SK-N-SH (cell line): ENCODE measurements at regions not wholly inside any gene's neighbourhood (a gene's known extent, or its start where the extent isn't known, plus 50 kb on each side); places are given as distances from the start of the nearest gene placed in this dataset.

Source experiments
- CTCF ChIA-PET: fragments of 300-600, 350-600 bp; formaldehyde crosslinking; extraction: SDS; loops from one replicate; lab custom pipeline; 2021; lab: Yijun Ruan, JAX
- POLR2A ChIA-PET: fragments of 350-600 bp; sonication (Branson Sonifier 250); formaldehyde crosslinking; extraction: SDS; loops from one replicate; lab custom pipeline; 2020; ENCODE audit warnings: antibody characterized with exemption, inconsistent platforms; lab: Yijun Ruan, JAX
- DNase-seq: peaks from one replicate; pipeline ENCODE4 v3.0.0; 2012
- H2AFZ ChIP-seq: fragments of 200-600 bp; sonication (generic); 2 replicates; pipeline ENCODE4 v1.8.1; 2016; ENCODE audit warnings: antibody characterized with exemption, mild to moderate bottlenecking, low read depth
- H3F3A ChIP-seq: fragments of 200-600 bp; sonication (generic); replicated peaks from 2 replicates; pipeline ENCODE3; 2016; ENCODE audit warnings: antibody characterized with exemption, mild to moderate bottlenecking; ENCODE audit not compliant: insufficient read depth
- H3K27ac ChIP-seq, 2 experiments: fragments of 200-500 bp in 1 of 2; fragments of 200-600 bp in 1 of 2; sonication (Bioruptor generic) in 1 of 2; sonication (generic), shearing (Covaris generic) in 1 of 2; 2 replicates each; pipeline versions ENCODE4 v1.5.1 to v1.6.1; 2014 to 2016; ENCODE audit warnings: low read depth in 2 of 2, inconsistent platforms in 1 of 2, low read length in 1 of 2, mild to moderate bottlenecking in 1 of 2, mixed read lengths in 1 of 2
- H3K27me3 ChIP-seq: fragments of 200-600 bp; sonication (generic), shearing (Covaris generic); 2 replicates; pipeline ENCODE4 v1.6.1; 2016; ENCODE audit warnings: mixed run types; ENCODE audit not compliant: insufficient read depth
- H3K36me3 ChIP-seq, 2 experiments: fragments of 200-500 bp in 1 of 2; fragments of 200-600 bp in 1 of 2; sonication (Bioruptor generic) in 1 of 2; sonication (generic) in 1 of 2; replicated peaks in 1 of 2; 2 replicates each; pipeline versions ENCODE3 to v1.5.1; 2014 to 2016; ENCODE audit warnings: low read length in 1 of 2, mild to moderate bottlenecking in 1 of 2; ENCODE audit not compliant: insufficient read depth in 2 of 2, control insufficient read depth in 1 of 2
- H3K4me1 ChIP-seq, 2 experiments: fragments of 200-500 bp in 1 of 2; fragments of 200-600 bp in 1 of 2; sonication (Bioruptor generic) in 1 of 2; sonication (generic), shearing (Covaris generic) in 1 of 2; 2 replicates each; pipeline versions ENCODE4 v1.5.1 to v1.6.1; 2014 to 2016; ENCODE audit warnings: low read depth in 1 of 2, low read length in 1 of 2, mixed run types in 1 of 2; ENCODE audit not compliant: insufficient read depth in 2 of 2, control insufficient read depth in 1 of 2
- H3K4me2 ChIP-seq: fragments of 200-600 bp; sonication (generic), shearing (Covaris generic); 2 replicates; pipeline ENCODE4 v1.6.1; 2017; ENCODE audit warnings: mixed run types
- H3K4me3 ChIP-seq, 2 experiments: fragments of 200-500 bp in 1 of 2; fragments of 200-600 bp in 1 of 2; sonication (Bioruptor generic) in 1 of 2; sonication (generic), shearing (Covaris generic) in 1 of 2; 2 replicates each; pipeline versions ENCODE4 v1.5.1 to v1.8.1; 2014 to 2016; ENCODE audit warnings: low read depth in 2 of 2, inconsistent platforms in 1 of 2, low read length in 1 of 2, mild to moderate bottlenecking in 1 of 2, mixed read lengths in 1 of 2, moderate library complexity in 1 of 2
- H3K79me2 ChIP-seq: fragments of 200-600 bp; sonication (generic); 2 replicates; pipeline ENCODE4 v1.8.1; 2017; ENCODE audit warnings: mild to moderate bottlenecking; ENCODE audit not compliant: insufficient read depth
- H3K9ac ChIP-seq: fragments of 200-600 bp; sonication (generic); 2 replicates; pipeline ENCODE4 v1.6.1; 2017; ENCODE audit warnings: mixed run types
- H3K9me2 ChIP-seq: fragments of 200-600 bp; sonication (generic); 2 replicates; pipeline ENCODE4 v1.6.1; 2017; ENCODE audit warnings: mixed run types
- H3K9me3 ChIP-seq: fragments of 200-600 bp; sonication (generic); 2 replicates; pipeline ENCODE4 v1.6.1; 2017; ENCODE audit warnings: mixed run types, mild to moderate bottlenecking, moderate library complexity
- H4K20me1 ChIP-seq: fragments of 200-600 bp; sonication (generic); 2 replicates; pipeline ENCODE4 v1.6.1; 2017; ENCODE audit warnings: mild to moderate bottlenecking, mixed run types; ENCODE audit not compliant: insufficient read depth
- CHD2 ChIP-seq: fragments of 150-350 bp; IDR thresholded peaks from 2 replicates; pipeline ENCODE4 v1.6.1; 2018; ENCODE audit warnings: low read length; ENCODE audit not compliant: partially characterized antibody
- EP300 ChIP-seq, 2 experiments: IDR thresholded peaks; 2 replicates each; pipeline versions ENCODE4 v1.4.0 to v1.6.1; 2012; ENCODE audit warnings: borderline replicate concordance in 1 of 2, low read depth in 1 of 2, low read length in 1 of 2
- FOXJ3 ChIP-seq: sonication (generic); formaldehyde crosslinking; IDR thresholded peaks from 2 replicates; pipeline ENCODE4 v1.5.1; 2020; ENCODE audit warnings: mild to moderate bottlenecking, missing genetic modification reagents
- FOXM1 ChIP-seq: IDR thresholded peaks from 2 replicates; pipeline ENCODE4 v1.4.0; 2012; ENCODE audit warnings: low read depth, mild to moderate bottlenecking
- GABPA ChIP-seq: IDR thresholded peaks from 2 replicates; pipeline ENCODE4 v1.4.0; 2012; ENCODE audit warnings: low read depth, mild to moderate bottlenecking
- IRF3 ChIP-seq: fragments of 150-350 bp; IDR thresholded peaks from 2 replicates; pipeline ENCODE4 v1.6.1; 2016; ENCODE audit warnings: mild to moderate bottlenecking, low read depth, low read length
- MEF2A ChIP-seq: IDR thresholded peaks from 2 replicates; pipeline ENCODE4 v1.4.0; 2012; ENCODE audit warnings: low read depth, borderline replicate concordance
- NFIC ChIP-seq: IDR thresholded peaks from 2 replicates; pipeline ENCODE4 v1.4.0; 2012; ENCODE audit warnings: borderline replicate concordance
- POLR2AphosphoS5 ChIP-seq: IDR thresholded peaks from 2 replicates; pipeline ENCODE4 v1.6.1; 2012; ENCODE audit warnings: low read depth, low read length
- RAD21 ChIP-seq: IDR thresholded peaks from 2 replicates; pipeline ENCODE4 v1.6.1; 2012; ENCODE audit warnings: mild to moderate bottlenecking, low read length
- RCOR1 ChIP-seq: fragments of 150-350 bp; IDR thresholded peaks from 2 replicates; pipeline ENCODE4 v1.6.1; 2017; ENCODE audit warnings: antibody characterized with exemption, low read length
- REST ChIP-seq: IDR thresholded peaks from 2 replicates; pipeline ENCODE4 v1.6.1; 2012; ENCODE audit warnings: mild to moderate bottlenecking, low read depth, low read length, moderate library complexity
- RFX5 ChIP-seq: IDR thresholded peaks from 2 replicates; pipeline ENCODE4 v1.6.1; 2012; ENCODE audit warnings: mild to moderate bottlenecking, improper control_type of control experiment, low read length
- SMC3 ChIP-seq: IDR thresholded peaks from 2 replicates; pipeline ENCODE4 v1.6.1; 2012; ENCODE audit warnings: low read depth, low read length, improper control_type of control experiment
- TAF1 ChIP-seq: IDR thresholded peaks from 2 replicates; pipeline ENCODE4 v1.6.1; 2012; ENCODE audit warnings: low read depth, mild to moderate bottlenecking, low read length, moderate library complexity, borderline replicate concordance
- TEAD4 ChIP-seq: IDR thresholded peaks from 2 replicates; pipeline ENCODE4 v1.4.0; 2012; ENCODE audit warnings: mild to moderate bottlenecking, borderline replicate concordance; ENCODE audit not compliant: insufficient read depth
- YY1 ChIP-seq: IDR thresholded peaks from 2 replicates; pipeline ENCODE4 v1.4.0; 2012; ENCODE audit warnings: low read depth, mild to moderate bottlenecking
- WGBS: methylation state at CpG from one replicate; pipeline ENCODE4 v1.1.6; 2017; ENCODE audit warnings: low lambda C conversion rate; 5-methylcytosine and 5-hydroxymethylcytosine counted together

GRCh38 chr5:143742951-143743350, 69.0 kb upstream of the HMHB1 start:
- Histone ChIP-seq H4K20me1 (no peaks in the 10 kb centered on the region), H2AFZ (no peak overlapping the region), H3K4me1 (no peaks in the 10 kb centered on the region; a peak in 1 of 4 replicates), H3K36me3 (no peaks in the 10 kb centered on the region), H3K9me3 (no peaks in the 10 kb centered on the region), H3K27ac (no peak overlapping the region), H3K4me3 (no peak overlapping the region), H3K9ac (no peak overlapping the region), H3K4me2 (no peak overlapping the region), H3F3A (no peaks in the 10 kb centered on the region), H3K79me2 (no peaks in the 10 kb centered on the region), H3K9me2 (no peaks in the 10 kb centered on the region), H3K27me3 (no peaks in the 10 kb centered on the region)
- ChIA-PET CTCF (no interaction called here), POLR2A (no interaction called here)
- 78% methylated on average over 5 of the region's 5 CpGs for WGBS
- no peak for TF ChIP-seq YY1
- no peak for TF ChIP-seq MEF2A
- no peak for TF ChIP-seq IRF3
- no peak for TF ChIP-seq RCOR1
- no peak for TF ChIP-seq FOXM1
- TF ChIP-seq SMC3: no peak
- TF ChIP-seq RFX5: no peak
- no peak for TF ChIP-seq RAD21
- TF ChIP-seq CHD2: no peak
- TF ChIP-seq NFIC: no peak
- no peak for DNase-seq

- no peak for DNase-seq
- CTCF ChIA-PET: no interaction called here
- H2AFZ ChIP-seq: no peak overlapping the region
- no peaks in the 10 kb centered on the region for H3K36me3 ChIP-seq
- no peaks in the 10 kb centered on the region for H3K79me2 ChIP-seq
- no peak overlapping the region for H3K4me2 ChIP-seq
- H3K9me3 ChIP-seq: no peaks in the 10 kb centered on the region
- no peaks in the 10 kb centered on the region for H3K27me3 ChIP-seq
- no peak overlapping the region for H3K4me3 ChIP-seq
- H3K9me2 ChIP-seq: no peaks in the 10 kb centered on the region
- no peaks in the 10 kb centered on the region for H3F3A ChIP-seq
- WGBS: 82% methylated on average over 3 of the region's 4 CpGs
- no peaks in the 10 kb centered on the region for H4K20me1 ChIP-seq
- POLR2A ChIA-PET: no interaction called here
- no peak overlapping the region for H3K27ac ChIP-seq
- no peaks in the 10 kb centered on the region for H3K4me1 ChIP-seq
- H3K9ac ChIP-seq: no peak overlapping the region
- TF ChIP-seq REST: no peak
- no peak for TF ChIP-seq EP300 (IDR thresholded peaks at IDR 0.05; ENCODE audit: borderline replicate concordance in 1 of 2, low read depth in 1 of 2, low read length in 1 of 2)
- no peak for TF ChIP-seq NFIC
- TF ChIP-seq TAF1: no peak
- no peak for TF ChIP-seq GABPA
- TF ChIP-seq TEAD4: no peak
- TF ChIP-seq RAD21: no peak
- no peak for TF ChIP-seq IRF3
- no peak for TF ChIP-seq POLR2AphosphoS5
- TF ChIP-seq FOXJ3 (CRISPR knock-in tag): no peak
Measured at GRCh38 chr5:143741421-143741820, 70.5 kb upstream of the HMHB1 start.
